Nephron (organoid): ENCODE measurements at regions not wholly inside any gene's neighbourhood (a gene's known extent, or its start where the extent isn't known, plus 50 kb on each side); places are given as distances from the start of the nearest gene placed in this dataset.

Experiments
- H3K27ac Mint-ChIP-seq, 3 experiments: 2 replicates each; pipeline ENCODE4 v1.8.0; 2020; ENCODE audit warnings: mixed read lengths in 3 of 3, mild to moderate bottlenecking in 2 of 3, moderate library complexity in 1 of 3
- H3K27me3 Mint-ChIP-seq: 2 replicates; pipeline ENCODE4 v1.8.0; 2021; ENCODE audit warnings: low read depth, mild to moderate bottlenecking, moderate library complexity, mixed read lengths
- H3K36me3 Mint-ChIP-seq: 2 replicates; pipeline ENCODE4 v1.8.0; 2020; ENCODE audit warnings: low read depth, mixed read lengths
- H3K4me1 Mint-ChIP-seq: 2 replicates; pipeline ENCODE4 v1.8.0; 2020; ENCODE audit warnings: mixed read lengths
- H3K4me3 Mint-ChIP-seq, 3 experiments: 2 replicates each; pipeline ENCODE4 v1.8.0; 2020; ENCODE audit warnings: mild to moderate bottlenecking in 3 of 3, mixed read lengths in 3 of 3, moderate library complexity in 2 of 3
- H3K9me3 Mint-ChIP-seq: 2 replicates; pipeline ENCODE4 v1.8.0; 2020; ENCODE audit warnings: mixed read lengths
- TF ChIP-seq, protein P1 (sequence below), 3 experiments: fragments of 200-600 bp; sonication (generic); IDR thresholded peaks; one replicate each; pipeline ENCODE4 v1.5.0; 2021; ENCODE audit warnings: antibody characterized with exemption in 3 of 3; ENCODE audit not compliant: unreplicated experiment in 3 of 3

DNA sequence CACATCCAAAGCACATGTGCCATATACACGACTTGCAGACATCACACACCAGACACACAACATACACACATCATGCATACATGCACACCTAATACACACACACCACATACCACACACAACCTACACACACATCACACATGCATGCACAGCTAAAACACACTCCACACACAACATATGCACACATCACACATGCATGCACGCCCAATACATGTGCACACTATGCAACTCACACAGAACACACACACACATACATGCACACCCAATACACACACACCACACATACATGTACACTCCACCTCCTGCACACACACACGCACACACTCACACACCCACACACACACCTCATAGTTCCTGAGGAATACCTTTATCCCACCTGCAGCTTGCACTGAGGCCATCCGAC lies 436.0 kb downstream of the MIAT start:
- Mint-ChIP-seq H3K9me3 (peaks cover 4% of the 10 kb centered on the region), H3K4me1 (peaks cover 16% of the 10 kb centered on the region), H3K36me3 (no peaks in the 10 kb centered on the region), H3K4me3 (no peak overlapping the region), H3K27ac (no peak overlapping the region), H3K27me3 (peaks cover 9% of the 10 kb centered on the region)
- TF ChIP-seq, protein P1, sequence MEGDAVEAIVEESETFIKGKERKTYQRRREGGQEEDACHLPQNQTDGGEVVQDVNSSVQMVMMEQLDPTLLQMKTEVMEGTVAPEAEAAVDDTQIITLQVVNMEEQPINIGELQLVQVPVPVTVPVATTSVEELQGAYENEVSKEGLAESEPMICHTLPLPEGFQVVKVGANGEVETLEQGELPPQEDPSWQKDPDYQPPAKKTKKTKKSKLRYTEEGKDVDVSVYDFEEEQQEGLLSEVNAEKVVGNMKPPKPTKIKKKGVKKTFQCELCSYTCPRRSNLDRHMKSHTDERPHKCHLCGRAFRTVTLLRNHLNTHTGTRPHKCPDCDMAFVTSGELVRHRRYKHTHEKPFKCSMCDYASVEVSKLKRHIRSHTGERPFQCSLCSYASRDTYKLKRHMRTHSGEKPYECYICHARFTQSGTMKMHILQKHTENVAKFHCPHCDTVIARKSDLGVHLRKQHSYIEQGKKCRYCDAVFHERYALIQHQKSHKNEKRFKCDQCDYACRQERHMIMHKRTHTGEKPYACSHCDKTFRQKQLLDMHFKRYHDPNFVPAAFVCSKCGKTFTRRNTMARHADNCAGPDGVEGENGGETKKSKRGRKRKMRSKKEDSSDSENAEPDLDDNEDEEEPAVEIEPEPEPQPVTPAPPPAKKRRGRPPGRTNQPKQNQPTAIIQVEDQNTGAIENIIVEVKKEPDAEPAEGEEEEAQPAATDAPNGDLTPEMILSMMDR (IDR thresholded peaks at IDR 0.05; ENCODE audit: unreplicated experiment in 3 of 3) = no peak

GRCh38 chr22:27094633-27095308 lies 437.4 kb downstream of the MIAT start:
- peaks cover 15% of the 10 kb centered on the region for H3K27me3 Mint-ChIP-seq
- H3K27ac Mint-ChIP-seq = peak overlapping the region in 1 of 3 experiments; percentile 64
- no peaks in the 10 kb centered on the region for H3K9me3 Mint-ChIP-seq
- H3K4me3 Mint-ChIP-seq = peak overlapping the region in 1 of 3 experiments; percentile 50
- peaks cover 17% of the 10 kb centered on the region for H3K4me1 Mint-ChIP-seq
- no peaks in the 10 kb centered on the region for H3K36me3 Mint-ChIP-seq
- TF ChIP-seq, protein P1 (IDR thresholded peaks at IDR 0.05; ENCODE audit: unreplicated experiment in 3 of 3) = no peak

DNA sequence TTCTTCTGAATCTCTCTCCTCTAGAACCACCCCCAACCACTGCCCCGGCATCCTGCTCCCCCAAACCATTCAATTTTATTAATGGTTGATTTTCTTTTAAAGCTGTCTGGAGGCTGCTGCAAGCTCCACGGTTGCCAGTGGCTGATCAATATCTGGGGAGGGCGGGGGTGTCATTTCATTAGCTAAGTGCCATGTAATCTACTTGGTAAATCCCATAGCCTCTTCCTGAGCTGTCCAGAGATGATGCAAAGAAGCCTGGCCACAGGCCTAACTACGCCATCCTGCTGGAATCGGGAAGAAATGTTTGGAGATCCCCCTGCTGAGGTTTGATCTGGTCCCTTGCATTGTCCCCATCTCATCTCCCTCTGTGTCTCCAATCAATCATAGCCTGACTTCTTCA lies 440.1 kb downstream of the MIAT start:
- Mint-ChIP-seq H3K9me3 (no peaks in the 10 kb centered on the region), H3K36me3 (no peaks in the 10 kb centered on the region), H3K4me3 (no peak overlapping the region), H3K27me3 (peaks cover 37% of the 10 kb centered on the region), H3K27ac (peak overlapping the region in 1 of 3 experiments; percentile 53), H3K4me1 (peaks cover 43% of the 10 kb centered on the region)
- TF ChIP-seq, protein P1 (IDR thresholded peaks at IDR 0.05; ENCODE audit: unreplicated experiment in 3 of 3) = no peak

GRCh38 chr22:27097933-27098332 lies 440.5 kb downstream of the MIAT start:
- Mint-ChIP-seq H3K9me3 (no peaks in the 10 kb centered on the region), H3K36me3 (no peaks in the 10 kb centered on the region), H3K4me1 (peaks cover 47% of the 10 kb centered on the region), H3K4me3 (no peak overlapping the region), H3K27me3 (peaks cover 41% of the 10 kb centered on the region), H3K27ac (peak overlapping the region in 1 of 3 experiments; percentile 53)
- TF ChIP-seq, protein P1 (IDR thresholded peaks at IDR 0.05; ENCODE audit: unreplicated experiment in 3 of 3) = no peak

GRCh38 chr22:27099946-27100722 lies 442.7 kb downstream of the MIAT start:
- no peaks in the 10 kb centered on the region for H3K36me3 Mint-ChIP-seq
- H3K9me3 Mint-ChIP-seq = no peaks in the 10 kb centered on the region
- H3K4me1 Mint-ChIP-seq = peaks cover 60% of the 10 kb centered on the region
- H3K27ac Mint-ChIP-seq = peak overlapping the region; percentile 60 to 84 (median 75)
- TF ChIP-seq, protein P1 (IDR thresholded peaks at IDR 0.05; ENCODE audit: unreplicated experiment in 3 of 3) = no peak
- H3K27me3 Mint-ChIP-seq = peaks cover 49% of the 10 kb centered on the region
- peak overlapping the region in 1 of 3 experiments; percentile 27 for H3K4me3 Mint-ChIP-seq
